Skin epidermis (tissue), 12 donors: ENCODE measurements at regions not wholly inside any gene's neighbourhood (a gene's known extent, or its start where the extent isn't known, plus 50 kb on each side); places are given as distances from the start of the nearest gene placed in this dataset.
"Not testable (repeated sequence)": the region's sequence is repeated elsewhere in the genome, so short reads cannot be mapped to it uniquely, and the experiment has no call there.

Source experiments
- H3K27ac ChIP-seq, 21 experiments: fragments of 200-600 bp; sonication (generic) in 11 of 21; one replicate each; pipeline ENCODE4 v1.5.0; 2020; ENCODE audit warnings: mild to moderate bottlenecking in 3 of 21, inconsistent platforms in 2 of 21, moderate library complexity in 2 of 21
- H3K4me3 ChIP-seq, 7 experiments: fragments of 200-600 bp; sonication (generic) in 2 of 7; one replicate each; pipeline ENCODE4 v1.5.0; 2020; ENCODE audit warnings: inconsistent platforms in 2 of 7, mild to moderate bottlenecking in 2 of 7, moderate library complexity in 1 of 7

GRCh38 chr4:159540501-159540900 is 437.6 kb downstream of the RAPGEF2 start:
- no peak overlapping the region for H3K4me3 ChIP-seq
- H3K27ac ChIP-seq: no peak overlapping the region

GRCh38 chr4:159541143-159541542 is 438.3 kb downstream of the RAPGEF2 start:
- Histone ChIP-seq H3K4me3 (no peak overlapping the region), H3K27ac (no peak overlapping the region)

GRCh38 chr4:159542296-159542695 is 439.4 kb downstream of the RAPGEF2 start:
- Histone ChIP-seq H3K4me3 (no peak overlapping the region), H3K27ac (no peak overlapping the region)

- Histone ChIP-seq H3K27ac (no peak overlapping the region), H3K4me3 (no peak overlapping the region)
Observed at GRCh38 chr4:159543831-159544230, 441.0 kb downstream of the RAPGEF2 start.

- Histone ChIP-seq H3K27ac (no peak overlapping the region), H3K4me3 (no peak overlapping the region)
Observed at GRCh38 chr4:159545556-159545955, 442.7 kb downstream of the RAPGEF2 start.

GRCh38 chr4:159547645-159548308 is 444.9 kb downstream of the RAPGEF2 start:
- Histone ChIP-seq H3K4me3 (no peak overlapping the region), H3K27ac (no peak overlapping the region)

- Histone ChIP-seq H3K27ac (no peak overlapping the region), H3K4me3 (no peak overlapping the region)
Observed at GRCh38 chr4:159549098-159549518, 446.2 kb downstream of the RAPGEF2 start.

- H3K27ac ChIP-seq: no peak overlapping the region
Observed at GRCh38 chr4:159551281-159551680, 448.4 kb downstream of the RAPGEF2 start.

GRCh38 chr4:159552979-159553768 is 450.3 kb downstream of the RAPGEF2 start:
- Histone ChIP-seq H3K4me3 (no peak overlapping the region), H3K27ac (no peak overlapping the region)

More at GRCh38 chr4:159551281-159551680, 448.4 kb downstream of the RAPGEF2 start:
- H3K4me3 ChIP-seq: no peak overlapping the region

- Histone ChIP-seq H3K4me3 (no peak overlapping the region), H3K27ac (no peak overlapping the region)
Observed at GRCh38 chr4:159555873-159556272, 453.0 kb downstream of the RAPGEF2 start.

- no peak overlapping the region for H3K27ac ChIP-seq
- H3K4me3 ChIP-seq: no peak overlapping the region
Observed at GRCh38 chr4:159562366-159562765, 459.5 kb downstream of the RAPGEF2 start.

GRCh38 chr4:159563257-159563656 is 460.4 kb downstream of the RAPGEF2 start:
- Histone ChIP-seq H3K4me3 (no peak overlapping the region), H3K27ac (no peak overlapping the region)

- Histone ChIP-seq H3K27ac (no peak overlapping the region), H3K4me3 (no peak overlapping the region)
Observed at GRCh38 chr4:159564615-159565014, 461.7 kb downstream of the RAPGEF2 start.

GRCh38 chr4:159566786-159567185 is 463.9 kb downstream of the RAPGEF2 start:
- Histone ChIP-seq H3K4me3 (no peak overlapping the region), H3K27ac (no peak overlapping the region)

GRCh38 chr4:159577241-159577640 is 474.4 kb downstream of the RAPGEF2 start:
- no peak overlapping the region for H3K4me3 ChIP-seq
- no peak overlapping the region for H3K27ac ChIP-seq

- Histone ChIP-seq H3K27ac (no peak overlapping the region), H3K4me3 (no peak overlapping the region)
Observed at GRCh38 chr4:159582685-159583084, 479.8 kb downstream of the RAPGEF2 start.

- Histone ChIP-seq H3K27ac (no peak overlapping the region), H3K4me3 (no peak overlapping the region)
Observed at GRCh38 chr4:159592898-159593556, 490.1 kb downstream of the RAPGEF2 start.

- no peak overlapping the region for H3K4me3 ChIP-seq
- no peak overlapping the region for H3K27ac ChIP-seq
Observed at GRCh38 chr4:159593681-159594080, 490.8 kb downstream of the RAPGEF2 start.

- Histone ChIP-seq H3K27ac (no peak overlapping the region), H3K4me3 (no peak overlapping the region)
Observed at GRCh38 chr4:159594576-159594975, 491.7 kb downstream of the RAPGEF2 start.

GRCh38 chr4:159595101-159595500 is 492.2 kb downstream of the RAPGEF2 start:
- H3K27ac ChIP-seq: not testable (repeated sequence)

GRCh38 chr4:159598602-159599001 is 495.7 kb downstream of the RAPGEF2 start:
- no peak overlapping the region for H3K27ac ChIP-seq
- H3K4me3 ChIP-seq: no peak overlapping the region

More at GRCh38 chr4:159595101-159595500, 492.2 kb downstream of the RAPGEF2 start:
- H3K4me3 ChIP-seq: not testable (repeated sequence)
